ENCODE measurements at regions not wholly inside any gene's neighbourhood (a gene's known extent, or its start where the extent isn't known, plus 50 kb on each side); places are given as distances from the start of the nearest gene placed in this dataset.

DNA sequence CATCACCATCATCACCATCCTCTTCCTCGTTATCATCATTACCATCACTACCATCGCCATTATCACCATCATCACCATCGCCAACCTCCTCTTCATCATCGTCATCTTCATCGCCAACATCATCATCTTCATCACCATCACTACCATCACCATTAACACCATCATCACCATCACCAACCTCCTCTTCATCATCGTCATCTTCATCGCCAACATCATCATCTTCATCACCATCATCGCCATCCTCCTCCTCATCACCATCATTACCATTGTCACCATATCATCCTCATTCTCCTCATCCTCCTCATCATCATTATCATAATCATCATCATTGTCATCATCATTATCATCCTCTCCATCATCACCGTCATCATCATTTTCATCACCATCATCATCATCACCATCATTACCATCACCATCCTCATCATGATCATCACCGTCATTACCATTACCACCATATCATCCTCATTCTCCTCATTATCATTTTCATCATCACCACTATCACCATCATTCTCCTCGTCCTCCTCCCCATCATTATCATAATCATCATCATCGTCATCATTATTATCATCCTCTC, 1498.7 kb downstream of the TBC1D22A start:
- TF ChIP-seq CTCF (IDR thresholded peaks at IDR 0.05) (no peak), POLR2A (IDR thresholded peaks at IDR 0.05) (no peak), POLR2AphosphoS5 (IDR thresholded peaks at IDR 0.05) (no peak)
